HG03432 (cell line): ENCODE measurements at regions not wholly inside any gene's neighbourhood (a gene's known extent, or its start where the extent isn't known, plus 50 kb on each side); places are given as distances from the start of the nearest gene placed in this dataset.
"Not testable (repeated sequence)": the region's sequence is repeated elsewhere in the genome, so short reads cannot be mapped to it uniquely, and the experiment has no call there.

ENCODE experiments used
- ATAC-seq: cut with Tn5 transposase; IDR thresholded peaks from one replicate; pipeline ENCODE4 v1.9.1; 2021; ENCODE audit warnings: mild to moderate bottlenecking, moderate library complexity; ENCODE audit not compliant: unreplicated experiment

DNA sequence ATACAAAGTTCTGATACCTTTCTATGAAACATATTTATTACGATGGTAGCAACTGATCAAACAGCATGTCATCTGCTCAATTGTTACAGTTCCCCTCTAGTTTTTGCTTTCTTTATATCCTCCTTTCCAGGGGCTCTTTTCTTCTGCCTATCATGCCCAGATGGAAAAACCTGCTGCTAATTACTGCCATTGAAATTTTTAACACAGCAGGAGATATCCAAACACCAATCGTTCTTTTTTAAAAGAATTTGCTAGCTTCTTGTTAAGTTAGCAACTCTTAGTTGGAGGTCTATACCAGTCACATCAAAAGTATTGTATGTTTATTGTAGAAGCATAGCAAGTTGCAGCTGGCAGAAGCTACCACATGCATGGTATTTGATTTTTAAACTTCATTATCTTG lies 768.5 kb downstream of the NXPH1 start:
- no peak for ATAC-seq

DNA sequence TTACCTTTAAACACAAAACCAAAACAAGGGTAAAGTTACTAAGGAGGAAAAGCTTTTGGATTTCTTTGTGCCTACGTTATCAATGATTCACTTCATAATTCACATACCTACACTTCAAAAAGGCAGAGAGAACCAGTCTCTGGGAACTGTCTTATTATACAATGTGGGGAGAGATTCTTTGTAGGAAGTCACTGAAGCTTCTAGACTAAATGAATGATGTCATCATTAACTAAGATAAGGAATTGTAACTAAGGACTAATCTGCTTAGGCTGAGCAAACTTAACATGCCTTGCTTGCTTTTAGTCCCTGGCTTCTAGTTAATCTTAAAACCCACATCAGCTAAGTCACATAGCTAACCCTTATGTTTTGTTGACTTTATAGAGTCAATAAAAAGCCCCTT lies 771.2 kb downstream of the NXPH1 start:
- ATAC-seq: no peak

DNA sequence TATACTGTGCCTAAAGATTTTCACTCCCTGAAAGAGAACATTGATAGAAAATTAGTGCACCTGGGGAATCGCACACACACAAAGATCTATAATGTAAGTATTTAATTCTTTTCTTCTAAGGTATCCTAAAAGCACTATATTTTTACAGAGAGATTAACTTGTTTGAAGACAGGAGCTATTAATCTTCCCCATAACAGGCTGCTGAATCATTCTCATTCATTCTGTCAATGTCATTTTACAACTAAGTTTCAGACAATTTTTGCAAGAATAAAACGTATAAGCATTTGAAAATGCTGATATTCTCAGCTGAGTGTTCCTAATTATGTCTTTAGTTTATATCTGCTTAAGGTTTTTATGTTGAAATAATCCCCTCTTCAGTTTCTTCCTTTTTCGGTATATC lies 776.7 kb downstream of the NXPH1 start:
- no peak for ATAC-seq

DNA sequence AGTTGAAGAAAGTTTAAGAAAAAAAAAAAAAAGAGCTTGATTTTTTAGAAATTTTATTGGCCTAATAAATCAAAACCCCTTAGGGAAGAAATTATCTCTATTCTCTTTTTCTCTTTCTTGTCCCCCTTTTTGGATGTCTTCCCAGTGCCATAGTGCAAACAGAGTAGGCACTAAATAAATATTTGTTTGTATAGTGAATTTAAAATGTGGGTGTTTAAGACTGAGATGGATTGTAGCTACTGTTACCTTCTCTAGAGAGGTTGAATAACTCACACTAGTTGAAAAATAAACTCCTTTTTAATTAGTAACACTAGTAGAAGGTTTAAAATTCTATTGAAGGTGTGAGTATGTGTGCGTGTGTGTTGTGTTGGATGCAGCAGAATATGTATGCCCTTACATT lies 783.8 kb downstream of the NXPH1 start:
- no peak for ATAC-seq

DNA sequence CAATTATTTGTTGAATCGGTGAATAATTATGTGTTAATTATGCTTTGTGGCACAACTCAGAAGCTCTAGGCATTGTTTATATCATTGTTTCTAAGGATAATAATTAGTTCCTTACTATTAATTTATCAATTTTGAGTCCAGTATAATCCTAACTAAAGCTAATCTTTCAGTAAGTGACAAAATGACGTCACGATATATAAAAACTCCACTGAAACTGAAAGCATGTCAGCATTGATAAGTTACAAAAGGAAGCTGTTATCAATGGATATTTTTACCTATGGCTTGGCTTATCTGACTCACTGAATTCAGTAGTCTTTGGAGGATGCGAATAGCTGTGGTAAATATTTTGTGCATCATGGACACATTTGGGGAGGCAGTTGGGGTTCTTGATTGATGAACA lies 793.1 kb downstream of the NXPH1 start:
- ATAC-seq: no peak

DNA sequence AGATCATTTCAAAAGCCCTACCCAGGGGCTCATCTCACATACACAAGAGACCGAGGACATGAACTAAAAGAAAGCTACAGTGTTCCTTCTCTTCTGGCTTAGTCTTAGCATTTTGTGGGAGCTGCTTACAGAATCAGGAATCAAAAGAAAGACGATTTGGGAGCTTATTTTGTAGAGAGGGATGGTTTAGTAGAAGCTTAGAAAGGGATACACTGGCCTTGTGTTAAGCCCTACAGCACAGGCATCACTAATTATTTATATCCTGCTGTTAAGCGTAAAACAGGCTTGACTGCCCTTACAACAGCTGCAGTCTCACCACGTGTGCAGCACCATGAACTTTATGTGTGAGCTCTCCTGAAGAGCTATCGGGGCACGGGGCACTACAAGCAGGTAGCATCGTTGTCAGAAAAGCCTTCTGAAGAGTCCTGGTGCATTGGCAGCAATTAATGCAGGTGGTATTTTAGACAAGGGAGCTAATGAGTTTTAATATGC lies 798.3 kb downstream of the NXPH1 start:
- ATAC-seq: no peak

DNA sequence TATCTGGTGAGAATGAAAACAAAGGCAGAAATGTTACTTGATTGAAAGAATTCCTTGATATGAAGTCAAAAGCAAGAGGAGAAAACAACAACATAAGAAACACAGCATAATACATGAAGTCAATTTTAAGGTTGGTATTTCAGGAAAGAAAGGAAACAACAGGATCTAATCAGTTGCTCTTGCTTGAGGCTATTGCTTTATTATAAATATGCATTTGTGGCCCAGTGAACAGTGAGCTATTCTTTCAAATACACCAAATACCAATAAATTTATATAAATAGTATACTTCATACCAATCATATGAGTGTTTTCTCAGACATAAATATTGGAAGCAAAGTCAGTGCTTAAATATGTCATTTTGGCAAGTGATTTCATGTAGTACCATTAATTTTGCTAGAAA lies 806.6 kb downstream of the NXPH1 start:
- ATAC-seq: no peak

DNA sequence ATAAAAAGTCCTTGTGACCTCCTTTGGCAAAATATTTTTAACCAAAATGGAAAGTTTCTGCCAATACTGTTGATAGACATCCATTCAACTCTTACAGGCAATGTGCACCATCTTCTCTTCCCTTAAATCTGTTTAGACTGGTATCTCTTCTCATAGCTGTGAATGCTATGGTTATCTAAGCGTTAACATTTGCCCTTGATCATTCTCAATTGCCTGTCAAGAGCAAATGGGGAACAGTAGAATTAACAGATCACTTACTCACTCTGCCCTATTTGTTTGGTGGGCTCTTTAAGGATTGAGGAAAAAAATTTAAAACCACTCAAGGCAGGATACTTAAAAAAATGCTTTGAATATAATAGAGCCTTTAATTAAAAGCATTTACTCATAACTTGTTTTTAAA lies 808.4 kb downstream of the NXPH1 start:
- ATAC-seq: no peak

DNA sequence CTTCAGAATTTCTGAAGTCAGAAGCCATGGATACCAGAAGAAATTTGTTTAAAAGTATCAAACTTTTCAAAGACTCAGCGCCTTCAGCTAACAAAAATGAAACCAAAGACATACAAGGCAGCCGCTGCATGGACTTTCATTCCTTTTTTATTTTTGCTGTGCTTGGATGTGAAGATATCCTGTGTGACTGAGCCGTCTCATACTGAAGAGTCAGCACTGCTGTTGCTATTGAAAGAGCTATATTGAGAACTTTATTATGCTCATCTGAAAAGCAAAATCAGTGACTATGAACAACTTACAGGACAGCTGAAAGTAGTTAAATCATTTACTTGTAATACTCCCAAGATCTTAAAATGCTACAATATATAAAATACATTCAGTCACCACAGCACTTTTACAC lies 809.2 kb downstream of the NXPH1 start:
- no peak for ATAC-seq

DNA sequence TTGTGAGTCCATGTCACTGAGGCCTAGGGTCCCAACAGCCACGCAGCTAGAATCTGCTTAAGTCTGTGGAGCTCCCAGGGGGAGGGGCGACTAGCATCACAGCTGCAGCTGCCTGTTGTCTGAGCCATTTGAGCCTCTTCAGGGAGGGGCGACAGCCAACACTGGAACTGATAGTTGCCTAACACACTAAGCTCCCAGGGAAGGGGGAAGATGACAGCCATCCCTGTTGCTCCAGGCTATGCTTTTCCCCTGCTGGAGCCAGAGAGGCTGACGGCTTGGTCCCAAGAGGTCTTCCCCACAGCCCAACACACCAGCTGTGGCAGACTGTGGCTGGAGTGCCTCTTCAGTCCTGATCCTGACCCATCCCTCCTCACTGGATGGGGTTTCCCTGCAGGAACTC lies 817.5 kb downstream of the NXPH1 start:
- ATAC-seq: no peak

DNA sequence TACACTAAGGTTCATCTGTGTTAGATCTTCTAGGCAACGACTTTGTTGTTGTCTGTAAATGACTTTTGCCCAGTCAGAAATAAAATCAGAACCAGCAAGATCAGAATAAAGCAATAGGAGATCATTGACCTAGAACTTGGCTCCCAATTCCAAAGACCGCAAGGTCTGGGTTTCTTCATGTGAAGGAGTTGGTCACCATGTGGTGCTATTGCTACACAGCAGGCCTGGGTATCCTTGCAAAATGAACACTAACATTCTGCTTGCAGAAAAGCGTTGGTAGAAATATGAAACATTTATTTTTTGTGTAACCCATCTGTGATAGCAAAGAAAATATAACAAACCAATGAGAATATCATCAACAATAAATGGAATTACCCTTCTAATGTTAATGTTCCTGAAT lies 831.0 kb downstream of the NXPH1 start:
- no peak for ATAC-seq

DNA sequence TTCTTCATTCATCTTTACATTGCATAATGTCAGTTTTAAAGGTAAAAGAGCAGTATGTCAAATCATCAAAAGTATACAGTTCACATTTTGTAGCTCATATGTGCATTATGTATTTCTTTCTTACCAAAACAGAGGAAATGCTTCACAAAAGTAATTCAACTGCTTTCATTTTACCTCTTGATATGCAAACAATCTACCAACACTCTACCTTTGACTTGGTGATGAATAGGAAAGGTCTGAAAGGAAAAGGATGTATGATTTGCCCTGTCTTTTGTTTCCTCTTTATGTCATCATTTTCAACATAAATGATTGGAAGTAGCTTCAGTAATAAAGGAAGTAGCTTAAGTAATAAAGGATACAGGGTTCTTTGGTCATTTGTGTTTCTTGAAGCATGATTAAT lies 846.7 kb downstream of the NXPH1 start:
- ATAC-seq: no peak

DNA sequence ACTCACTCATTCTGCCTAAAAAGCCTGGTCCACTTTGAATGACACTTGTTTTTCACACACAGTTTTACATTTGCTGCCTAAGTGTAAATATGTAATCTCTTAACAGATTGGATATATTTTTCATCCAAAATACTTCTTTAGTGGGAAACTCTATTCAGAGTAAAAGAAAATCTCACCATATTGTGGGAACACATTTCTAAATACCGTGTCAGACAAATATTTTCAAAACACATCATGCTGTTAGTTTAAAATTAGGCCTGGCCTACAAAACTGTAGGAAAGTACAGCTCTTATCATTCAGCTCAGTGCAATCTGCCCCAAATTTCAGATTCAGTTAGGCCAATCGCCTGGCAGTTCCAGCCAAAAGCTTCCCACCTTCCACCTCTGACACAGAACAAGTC lies 849.8 kb downstream of the NXPH1 start:
- ATAC-seq: no peak

DNA sequence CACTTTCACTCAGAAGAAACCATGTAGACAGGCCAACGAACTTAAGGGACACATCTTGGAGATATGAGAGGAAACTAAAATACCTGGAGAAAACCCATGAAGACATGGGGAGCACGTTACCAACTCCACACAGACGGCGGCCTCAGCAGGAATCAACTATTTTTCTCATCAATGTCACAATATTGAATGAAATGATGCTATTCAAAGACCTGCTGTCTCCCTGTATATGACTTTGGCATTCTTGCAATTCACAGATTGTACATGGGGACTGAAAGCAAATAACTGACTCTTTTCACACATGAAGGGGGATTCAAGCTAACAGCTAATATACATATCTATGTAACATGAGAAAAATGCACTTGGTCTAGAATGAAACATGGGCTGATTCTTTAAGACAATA lies 869.0 kb downstream of the NXPH1 start:
- no peak for ATAC-seq

DNA sequence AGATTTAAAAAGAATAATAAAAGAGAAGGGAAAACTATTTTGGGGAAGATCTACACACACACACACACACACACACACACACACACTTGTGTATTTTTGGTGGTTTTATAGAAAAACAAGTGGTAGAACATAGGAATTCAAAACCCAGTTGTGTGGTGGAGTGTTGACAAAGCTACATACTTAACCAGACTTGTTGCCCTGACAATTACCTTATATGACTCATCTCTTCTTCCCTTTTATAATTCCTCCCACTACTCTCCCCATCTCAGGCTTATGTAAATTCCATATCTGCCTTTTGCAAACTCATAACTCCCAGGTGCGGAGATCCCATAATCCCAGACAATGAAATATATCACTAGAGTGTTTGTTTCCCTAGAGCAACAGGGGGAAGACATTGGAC lies 873.7 kb downstream of the NXPH1 start:
- ATAC-seq: no peak

DNA sequence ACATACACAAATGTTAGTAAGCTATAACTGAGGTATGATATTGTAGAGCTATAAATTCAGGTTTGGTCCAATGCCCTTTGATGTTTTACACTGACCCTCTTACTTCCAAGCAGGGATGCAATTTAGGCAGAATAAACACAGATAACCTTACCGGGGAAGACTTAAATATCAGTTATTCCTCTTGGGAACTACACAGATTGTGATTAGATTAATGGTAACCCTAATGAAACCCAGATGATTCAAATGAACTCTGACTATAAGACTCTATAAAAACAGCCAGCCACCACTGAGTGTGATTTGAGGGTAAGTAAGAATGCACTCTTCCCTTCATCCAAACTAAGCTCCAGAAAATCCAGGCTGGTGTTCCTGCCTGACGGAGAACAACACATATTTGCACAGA lies 891.1 kb downstream of the NXPH1 start:
- ATAC-seq: no peak

DNA sequence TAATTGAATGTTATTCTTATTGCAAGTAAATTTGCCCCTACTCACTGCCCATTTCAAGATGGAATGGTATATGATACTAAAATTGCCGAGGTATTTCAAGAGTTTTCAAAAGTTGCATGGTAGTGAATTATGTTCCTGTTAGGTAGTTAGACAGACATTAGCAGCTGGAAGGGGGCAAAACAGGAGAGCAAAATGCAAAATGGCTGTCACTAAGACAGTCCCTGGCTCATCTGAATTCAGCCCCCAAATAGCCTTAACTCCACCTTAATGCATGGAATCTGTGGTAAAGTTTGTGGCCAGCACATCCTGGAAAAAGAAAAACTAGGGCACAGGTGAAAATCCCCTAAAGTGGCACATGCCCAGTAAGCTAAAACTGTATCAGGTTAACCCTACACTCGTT lies 894.9 kb downstream of the NXPH1 start:
- no peak for ATAC-seq

DNA sequence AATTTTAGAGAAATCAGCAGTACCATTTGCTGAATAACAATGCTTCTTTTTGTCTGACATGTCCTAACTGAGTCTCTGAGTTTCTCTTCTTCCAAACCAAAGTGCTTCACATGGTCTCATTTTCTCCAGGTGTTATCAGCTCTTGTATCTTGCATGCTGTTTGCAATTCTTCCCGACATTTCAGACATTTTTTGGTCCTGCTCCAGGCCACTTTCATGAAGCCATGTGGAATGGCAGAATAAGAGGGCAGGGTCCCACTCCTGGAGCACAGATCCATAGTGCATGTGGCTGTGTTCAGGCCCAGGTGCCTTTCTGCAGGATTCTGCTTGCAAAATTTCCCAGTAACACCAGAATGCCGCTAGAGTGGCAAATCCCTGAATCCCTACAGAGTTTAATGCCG lies 916.2 kb downstream of the NXPH1 start:
- ATAC-seq: no peak

DNA sequence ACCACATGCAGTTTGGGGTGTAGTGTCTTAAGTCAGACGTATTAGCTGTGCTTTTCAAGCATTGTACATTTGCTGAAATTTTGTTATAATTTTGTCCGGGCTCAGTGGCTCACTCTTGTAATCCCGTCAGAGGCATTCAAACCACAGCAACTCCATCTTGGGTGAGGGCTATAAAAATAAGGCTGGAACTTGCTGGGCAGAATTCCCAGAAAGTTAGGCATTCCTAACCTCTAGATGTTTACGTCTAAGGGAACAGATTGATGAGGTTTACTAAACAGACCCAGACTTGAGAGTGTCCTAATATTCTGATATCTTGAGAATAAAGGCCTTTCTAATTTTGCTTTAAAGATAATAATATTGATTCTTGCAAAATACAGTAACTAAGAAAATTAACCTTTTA lies 957.8 kb downstream of the NXPH1 start:
- ATAC-seq: no peak

DNA sequence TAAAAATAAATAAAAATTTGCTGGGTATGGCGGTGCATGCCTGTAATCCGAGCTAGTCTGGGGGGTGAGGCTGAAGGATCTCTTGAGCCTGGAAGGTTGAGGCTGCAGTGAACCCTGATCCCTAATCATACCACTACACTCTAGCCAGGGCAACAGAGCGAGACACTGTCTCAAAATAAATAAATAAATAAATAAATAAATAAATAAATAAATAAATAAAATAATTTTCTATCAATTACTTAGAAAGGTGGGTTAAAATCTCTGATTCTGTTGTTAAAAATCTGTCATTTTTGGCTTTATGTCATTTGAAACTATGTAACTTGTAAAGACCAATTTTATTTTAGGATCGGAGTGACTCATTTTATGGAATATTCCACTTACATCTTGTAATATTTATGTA lies 958.6 kb downstream of the NXPH1 start:
- ATAC-seq: no peak

DNA sequence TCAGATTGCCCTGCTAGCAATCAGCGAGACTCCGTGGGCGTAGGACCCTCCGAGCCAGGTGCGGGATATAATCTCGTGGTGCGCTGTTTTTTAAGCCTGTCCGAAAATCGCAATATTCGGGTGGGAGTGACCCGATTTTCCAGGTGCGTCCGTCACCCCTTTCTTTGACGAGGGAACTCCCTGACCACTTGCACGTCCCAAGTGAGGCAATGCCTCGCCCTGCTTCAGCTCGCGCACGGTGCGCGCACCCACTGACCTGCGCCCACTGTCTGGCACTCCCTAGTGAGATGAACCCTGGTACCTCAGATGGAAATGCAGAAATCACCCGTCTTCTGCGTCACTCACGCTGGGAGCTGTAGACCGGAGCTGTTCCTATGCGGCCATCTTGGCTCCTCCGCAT lies 971.0 kb downstream of the NXPH1 start:
- not testable (repeated sequence) for ATAC-seq

DNA sequence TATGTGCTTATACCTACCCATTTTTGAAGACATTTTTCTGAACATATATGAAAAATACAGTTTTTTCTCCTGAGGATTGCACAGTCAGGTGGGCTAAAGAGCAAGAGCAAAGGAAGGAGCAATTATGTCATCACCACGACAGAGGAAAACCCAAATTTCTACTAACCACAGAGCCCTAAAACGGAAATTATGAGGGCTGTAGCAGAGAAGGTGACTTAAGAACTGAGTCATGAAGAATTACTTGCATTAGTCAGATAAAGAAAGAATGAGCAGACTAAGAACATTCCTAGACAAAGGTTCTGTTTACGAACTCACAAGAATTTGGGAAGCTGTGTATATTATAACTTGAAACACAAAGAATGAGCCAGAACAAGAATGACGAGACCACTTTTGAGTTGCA lies 974.4 kb downstream of the NXPH1 start:
- ATAC-seq: no peak

DNA sequence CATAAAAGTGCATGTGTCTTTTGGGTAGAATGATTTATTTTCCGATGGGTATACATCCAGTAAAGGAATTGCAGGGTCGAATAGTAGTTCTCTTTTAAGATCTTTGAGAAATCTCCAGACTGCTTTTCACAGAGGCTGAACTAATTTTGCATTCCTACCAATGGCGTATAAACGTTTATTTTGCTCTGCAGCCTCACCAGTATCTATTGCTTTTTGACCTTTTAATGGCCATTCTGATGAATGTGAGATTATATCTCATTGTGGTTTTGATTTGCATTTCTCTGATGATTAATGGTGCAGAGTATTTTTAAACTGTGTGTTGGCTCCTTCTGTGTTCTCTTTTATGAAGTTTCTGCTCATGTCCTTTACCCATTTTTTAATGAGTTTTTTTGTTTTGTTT lies 1020.1 kb downstream of the NXPH1 start:
- no peak for ATAC-seq

DNA sequence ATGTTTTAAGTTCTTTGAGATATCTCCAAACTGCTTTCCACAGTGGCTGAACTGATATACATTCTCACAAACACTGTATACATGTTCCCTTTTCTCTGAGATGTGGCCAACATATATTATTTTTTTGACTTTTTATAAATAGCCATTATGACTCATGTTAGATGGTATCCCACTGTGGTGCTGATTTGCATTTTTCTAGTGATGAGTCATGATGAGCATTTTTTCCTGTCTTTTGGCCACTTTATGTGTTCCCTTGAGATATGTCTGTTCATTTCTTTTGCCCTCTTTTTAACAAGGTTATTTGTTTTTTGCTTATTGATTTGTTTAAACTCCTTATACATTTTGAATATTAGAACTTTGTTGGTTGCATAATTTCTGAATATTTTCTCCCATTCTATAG lies 1055.1 kb downstream of the NXPH1 start:
- peak; percentile 81 for ATAC-seq
